Frontal cortex (tissue), 3 donors: ENCODE measurements at regions not wholly inside any gene's neighbourhood (a gene's known extent, or its start where the extent isn't known, plus 50 kb on each side); places are given as distances from the start of the nearest gene placed in this dataset.
A peak's percentile ranks its signal among the peaks of the same experiment; 100 is the strongest.
"Not testable (repeated sequence)": the region's sequence is repeated elsewhere in the genome, so short reads cannot be mapped to it uniquely, and the experiment has no call there.

Experiments used
- DNase-seq, 2 donors: peaks; one replicate each; pipeline ENCODE4 v3.0.0; 2012; ENCODE audit warnings: low spot score in 2 of 2
- FAIRE-seq: peaks from 2 replicates; lab custom pipeline; 2012; peaks lifted over from hg19 to GRCh38; lab: Jason Lieb, UNC
- donor health status: control.
- donor health status: control.
- donor health status: control.

DNA sequence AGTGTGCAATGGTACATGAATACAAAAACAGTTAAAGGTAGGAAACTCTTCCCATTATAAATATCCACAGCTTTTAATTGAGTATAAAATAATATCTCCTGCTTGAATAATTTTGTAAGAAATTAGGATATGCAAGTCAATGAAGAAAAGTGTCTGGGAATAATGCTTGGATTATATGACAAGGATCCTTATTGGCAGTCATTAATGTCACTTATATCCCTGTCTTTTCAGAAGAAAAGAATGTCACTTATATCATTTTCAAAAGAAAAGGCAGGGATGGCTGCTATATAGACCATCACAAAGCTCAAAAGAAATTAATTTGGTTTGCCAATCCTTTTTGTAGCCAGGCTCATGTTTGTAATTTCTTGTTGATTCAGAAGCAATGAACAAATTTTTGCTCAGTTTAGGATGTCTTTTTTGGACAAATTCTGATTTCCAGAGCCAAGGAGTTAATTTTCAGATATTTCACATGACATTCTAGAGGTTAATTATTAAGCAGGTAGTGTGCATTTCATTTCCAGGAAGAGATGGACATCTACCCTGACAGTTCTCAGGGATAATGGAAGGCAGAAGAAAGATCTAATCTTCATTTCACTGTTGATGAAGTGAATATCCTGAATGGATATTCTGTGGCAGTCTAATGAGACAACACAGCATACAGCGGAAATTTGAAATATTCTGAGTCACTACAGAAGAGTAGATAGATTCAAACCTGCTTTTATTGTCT is 299.8 kb downstream of the RPS29 start:
- no peak for DNase-seq
- no peak for FAIRE-seq

DNA sequence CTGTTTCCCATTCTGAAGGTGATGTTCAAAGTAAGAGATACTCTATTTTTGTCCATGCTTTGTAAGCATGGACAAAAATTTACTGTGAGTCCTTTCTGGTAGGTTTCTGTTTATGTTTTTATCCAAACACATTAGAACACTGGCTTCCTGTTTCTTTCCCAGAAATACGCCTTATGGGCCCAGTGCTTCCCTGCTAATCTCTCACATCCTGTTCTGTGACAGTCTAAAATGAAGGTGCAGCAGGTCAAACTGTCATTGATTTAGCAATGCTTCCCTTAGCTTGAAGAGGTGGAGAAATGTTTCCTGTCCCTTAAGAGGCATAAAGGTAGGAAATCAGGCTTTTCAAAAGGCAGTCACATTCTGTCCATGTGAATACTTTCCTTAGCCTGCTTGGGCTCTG is 305.6 kb downstream of the RPS29 start:
- DNase-seq (no peak), FAIRE-seq (no peak)

DNA sequence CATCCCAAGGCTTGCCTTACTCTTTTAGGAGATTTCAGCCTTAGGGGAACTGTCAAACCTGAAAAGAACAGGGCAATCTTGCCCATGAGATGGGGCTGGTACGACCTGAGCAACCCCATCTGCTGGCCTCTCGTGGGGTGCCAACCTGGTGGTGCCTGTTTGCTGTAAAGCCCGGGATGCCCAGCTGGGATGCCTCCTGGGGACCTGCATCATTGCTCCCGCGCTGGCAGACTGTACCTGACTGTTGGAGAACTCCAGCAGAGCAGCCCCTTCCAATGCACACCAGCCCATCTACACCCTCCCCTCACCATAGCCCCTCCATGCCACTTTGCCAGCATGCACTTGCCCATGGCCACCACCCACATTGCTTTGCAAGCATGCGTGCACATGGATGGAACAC is 335.7 kb downstream of the RPS29 start:
- FAIRE-seq (no peak), DNase-seq (no peak)

GRCh38 chr14:49250109-49250508 is 336.1 kb downstream of the RPS29 start:
- DNase-seq, result no peak
- FAIRE-seq, result no peak

DNA sequence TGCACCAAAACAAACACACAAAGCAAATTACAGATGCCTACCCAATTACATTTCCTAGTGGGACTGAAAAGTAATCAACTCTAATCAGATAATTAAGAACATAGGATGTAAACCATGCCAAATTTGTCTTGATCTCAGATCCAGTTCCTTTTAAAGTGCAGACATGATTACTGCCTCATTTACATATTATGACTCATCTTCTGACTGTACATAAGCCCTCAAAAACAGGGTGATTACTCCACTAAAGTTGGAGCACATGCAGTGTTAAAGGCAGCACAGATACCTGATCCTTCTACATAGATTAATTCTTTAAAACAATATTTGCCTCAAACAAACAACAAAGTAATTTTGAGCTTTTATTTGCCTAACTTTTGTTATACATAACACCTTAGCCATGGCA is 337.2 kb downstream of the RPS29 start:
- DNase-seq (peak in 1 of 2 donors; percentile 16), FAIRE-seq (no peak)

GRCh38 chr14:49243777-49244176 is 342.4 kb downstream of the RPS29 start:
- DNase-seq, FAIRE-seq: not testable (repeated sequence)

DNA sequence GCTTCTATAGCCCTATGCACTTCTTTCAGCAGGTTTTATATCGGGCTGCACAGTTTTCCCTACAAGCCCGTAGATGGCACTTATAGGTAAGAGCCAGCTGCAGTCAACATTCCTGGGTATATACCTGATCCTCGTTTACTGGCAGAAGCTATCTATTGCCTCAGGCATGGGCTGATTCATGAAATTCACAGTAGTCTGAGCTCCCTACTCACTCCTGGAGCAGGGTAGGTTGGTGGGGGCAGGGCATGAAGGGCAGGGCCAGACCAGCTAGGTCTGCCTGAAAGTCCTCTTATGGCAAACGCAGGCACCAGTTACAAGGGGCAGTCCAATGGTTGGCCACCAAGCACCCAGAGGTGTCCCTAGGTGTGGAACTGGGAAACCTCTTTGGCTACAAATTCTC is 345.8 kb downstream of the RPS29 start:
- DNase-seq, result no peak
- FAIRE-seq, result no peak

GRCh38 chr14:49228552-49228951 is 357.6 kb downstream of the RPS29 start:
- DNase-seq (no peak), FAIRE-seq (no peak)

DNA sequence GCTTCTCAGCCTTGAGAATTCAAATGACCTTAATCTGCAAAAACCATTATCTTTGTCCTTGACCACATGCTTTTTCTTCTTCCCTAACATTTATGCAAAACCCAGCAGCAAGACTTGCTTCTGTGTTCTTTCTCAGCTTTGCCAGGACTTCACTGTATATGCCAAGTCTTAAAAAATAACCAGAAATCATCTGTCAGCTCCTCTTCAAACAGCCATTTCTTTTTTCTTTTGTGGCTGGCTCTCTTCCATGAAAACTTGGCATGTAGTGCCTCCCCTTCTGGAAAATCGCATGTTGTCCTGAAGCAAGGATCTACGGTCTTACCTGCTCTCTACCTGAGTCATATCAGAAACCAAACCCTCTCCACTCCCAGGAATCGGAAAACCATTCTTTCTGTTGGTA is 364.9 kb downstream of the RPS29 start:
- DNase-seq (no peak), FAIRE-seq (no peak)

- FAIRE-seq (no peak), DNase-seq (no peak)
These were observed 365.7 kb downstream of the RPS29 start for GRCh38 chr14:49220492-49220891.

- no peak for DNase-seq
These were observed 367.6 kb downstream of the RPS29 start for GRCh38 chr14:49218436-49219092.

DNA sequence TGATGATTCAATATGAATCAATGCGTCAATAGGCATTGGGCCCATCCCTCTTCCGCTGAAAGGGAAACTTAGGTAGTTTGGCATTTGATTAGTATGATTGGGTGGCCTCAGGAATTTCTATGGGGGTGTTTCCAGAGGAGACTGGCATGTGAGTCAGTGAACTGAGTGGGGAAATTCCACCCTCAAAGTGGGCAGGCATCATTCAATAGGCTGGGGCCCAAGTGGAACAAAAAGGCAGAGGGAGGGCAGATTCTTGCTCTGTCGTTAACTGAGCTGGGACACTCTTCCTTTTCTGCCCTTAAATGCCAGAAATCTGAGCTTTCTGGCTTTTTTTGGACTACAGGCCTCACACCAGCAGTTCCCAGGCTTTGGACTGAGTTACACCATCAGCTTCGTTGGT is 373.5 kb downstream of the RPS29 start:
- no peak for FAIRE-seq
- no peak for DNase-seq

More at GRCh38 chr14:49218436-49219092, 367.6 kb downstream of the RPS29 start:
- FAIRE-seq, result no peak

- no peak for DNase-seq
- FAIRE-seq, result no peak
These were observed 376.8 kb downstream of the RPS29 start for GRCh38 chr14:49209416-49209815.

DNA sequence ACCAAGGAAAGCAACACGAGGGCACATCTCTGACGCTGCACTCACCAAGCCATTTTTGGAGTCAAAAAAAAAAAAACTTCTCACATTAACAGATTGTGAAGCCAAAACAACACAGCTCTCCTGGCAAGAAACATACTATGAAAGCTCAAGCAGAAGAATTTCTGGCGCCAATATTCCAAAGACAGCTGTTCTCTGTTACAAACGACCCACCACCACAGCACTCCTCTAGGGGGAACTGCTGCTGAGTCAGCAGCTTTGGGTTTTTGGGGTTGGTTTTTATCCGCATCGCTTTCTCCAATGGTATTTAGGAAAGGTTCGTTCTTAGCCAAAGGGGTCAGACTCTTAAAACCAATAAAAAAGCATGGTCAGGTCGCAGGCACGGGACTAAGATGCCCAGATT is 379.4 kb downstream of the RPS29 start:
- DNase-seq (no peak), FAIRE-seq (no peak)

DNA sequence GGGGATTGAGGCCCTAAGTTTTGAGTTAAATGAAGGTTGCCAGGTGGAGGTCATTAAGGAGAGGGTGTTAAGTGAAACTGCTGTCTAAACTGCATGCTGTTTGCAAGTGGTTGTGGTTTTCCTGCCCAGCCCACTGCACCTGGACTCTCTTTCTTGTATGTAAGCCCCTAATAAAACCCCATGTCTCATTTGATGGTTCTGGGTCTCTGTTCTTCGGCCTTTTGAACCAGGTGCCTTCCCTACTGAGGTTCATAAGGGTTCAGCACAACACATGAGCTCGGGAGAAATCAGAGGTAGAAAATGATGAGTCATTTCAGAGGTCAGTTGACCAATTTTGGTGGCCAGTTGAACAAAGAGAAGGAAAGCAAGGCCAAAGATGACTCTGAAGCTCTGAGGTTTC is 382.5 kb downstream of the RPS29 start:
- FAIRE-seq (no peak), DNase-seq (no peak)

DNA sequence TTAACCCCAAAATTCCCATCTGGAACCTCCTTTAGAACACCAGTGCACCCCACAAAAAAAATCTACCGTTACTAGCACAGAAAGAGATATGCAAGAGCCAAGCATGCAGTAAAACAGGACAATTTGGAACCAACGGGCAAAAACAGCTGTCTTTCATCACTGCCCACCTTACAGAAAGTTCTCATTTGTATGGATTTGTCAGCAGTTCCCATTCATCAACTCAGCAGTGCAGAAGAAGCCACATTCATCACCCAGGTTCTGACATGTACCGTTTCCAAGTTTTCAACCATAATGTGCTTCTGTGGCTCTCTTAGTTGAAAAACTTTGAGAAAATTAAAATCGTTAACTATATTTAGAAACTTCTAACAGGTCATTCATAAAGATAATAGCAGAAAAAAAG is 387.0 kb downstream of the RPS29 start:
- DNase-seq (no peak), FAIRE-seq (no peak)

GRCh38 chr14:49196327-49196726 is 389.9 kb downstream of the RPS29 start:
- DNase-seq (no peak), FAIRE-seq (no peak)

DNA sequence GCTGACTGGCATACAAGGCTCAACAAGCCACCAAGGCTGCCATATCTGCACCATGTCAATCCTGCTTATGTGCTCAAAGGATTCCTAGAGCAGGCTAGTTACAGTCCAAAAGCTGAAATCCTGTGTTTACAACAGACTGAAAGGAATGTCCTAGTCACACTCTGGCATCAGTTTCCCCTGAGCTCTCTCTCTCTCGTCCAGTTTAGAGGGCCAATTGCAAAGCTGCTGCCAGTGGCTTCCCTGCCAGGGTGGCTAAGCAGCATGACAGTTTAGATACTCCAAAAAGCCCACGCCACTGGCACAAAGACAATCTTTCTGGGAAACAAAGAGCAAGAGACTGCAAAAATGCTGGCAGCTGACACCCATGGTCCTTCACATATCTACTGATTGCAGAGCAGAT is 392.1 kb downstream of the RPS29 start:
- DNase-seq (no peak), FAIRE-seq (no peak)

- DNase-seq (no peak), FAIRE-seq (no peak)
These were observed 392.7 kb downstream of the RPS29 start for GRCh38 chr14:49193332-49194065.

GRCh38 chr14:49191380-49191779 is 394.8 kb downstream of the RPS29 start:
- DNase-seq, result no peak
- FAIRE-seq, result no peak

DNA sequence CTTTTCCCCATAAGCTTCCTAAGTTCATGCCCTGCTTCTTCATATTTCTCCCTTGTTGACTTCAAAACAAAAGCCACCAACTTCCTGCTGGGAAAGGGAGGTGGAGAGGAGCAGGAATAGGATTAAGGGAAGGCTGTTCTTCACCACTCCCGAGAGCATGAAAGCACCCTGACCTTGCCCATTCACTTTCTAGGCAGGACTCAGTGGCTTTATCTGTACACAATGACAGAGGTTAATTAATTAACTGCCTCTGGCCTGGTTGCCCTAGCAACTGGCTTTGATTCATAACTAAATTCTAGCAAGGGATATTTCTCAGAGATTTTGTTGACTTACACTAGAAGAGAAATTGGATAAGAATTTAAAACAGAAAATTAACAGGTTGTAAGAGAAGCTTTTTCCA is 396.8 kb downstream of the RPS29 start:
- DNase-seq (no peak), FAIRE-seq (no peak)
